Stimulated activated CD8-positive, alpha-beta memory T cell treated with anti-CD3 and anti-CD28 coated beads, Interleukin-15, amount 100 ng/mL, for 4 hours (primary cell): ENCODE measurements at regions not wholly inside any gene's neighbourhood (a gene's known extent, or its start where the extent isn't known, plus 50 kb on each side); places are given as distances from the start of the nearest gene placed in this dataset.
A peak's percentile ranks its signal among the peaks of the same experiment; 100 is the strongest.
"Not testable (repeated sequence)": the region's sequence is repeated elsewhere in the genome, so short reads cannot be mapped to it uniquely, and the experiment has no call there.

ENCODE experiments used
- DNase-seq, 2 donors: peaks; one replicate each; pipeline ENCODE4 v3.0.0-alpha.2; 2020; ENCODE audit warnings: low read depth in 2 of 2

- DNase-seq, result no peak
Measured at GRCh38 chr5:36481454-36482120, 124.8 kb upstream of the SLC1A3 start.

- no peak for DNase-seq
Measured at GRCh38 chr5:36482812-36483211, 123.6 kb upstream of the SLC1A3 start.

DNA sequence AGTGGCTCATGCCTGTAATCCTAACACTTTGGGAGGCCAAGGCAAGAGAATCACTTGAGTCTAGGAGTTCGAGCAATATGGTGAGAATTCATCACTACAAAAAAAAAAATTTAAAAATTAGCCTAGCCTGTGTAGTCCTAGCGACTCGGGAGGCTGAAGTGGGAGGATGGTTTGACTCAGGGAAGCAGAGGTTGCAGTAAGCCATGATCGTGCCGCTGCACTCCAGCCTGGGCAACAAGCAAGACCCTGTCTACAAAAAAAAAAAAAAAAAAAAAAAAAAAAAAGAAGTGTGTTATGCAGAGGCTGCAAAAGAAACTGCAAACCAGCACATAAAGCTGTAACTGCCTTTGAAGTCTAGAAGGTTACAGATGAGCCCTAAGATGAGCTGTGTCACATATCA, 116.9 kb upstream of the SLC1A3 start:
- DNase-seq, result no peak

GRCh38 chr5:36491856-36492255, 114.5 kb upstream of the SLC1A3 start:
- DNase-seq, result no peak

- DNase-seq, result no peak
Measured at GRCh38 chr5:36492984-36493654, 113.3 kb upstream of the SLC1A3 start.

- DNase-seq, result no peak
Measured at GRCh38 chr5:36494028-36494427, 112.4 kb upstream of the SLC1A3 start.

DNA sequence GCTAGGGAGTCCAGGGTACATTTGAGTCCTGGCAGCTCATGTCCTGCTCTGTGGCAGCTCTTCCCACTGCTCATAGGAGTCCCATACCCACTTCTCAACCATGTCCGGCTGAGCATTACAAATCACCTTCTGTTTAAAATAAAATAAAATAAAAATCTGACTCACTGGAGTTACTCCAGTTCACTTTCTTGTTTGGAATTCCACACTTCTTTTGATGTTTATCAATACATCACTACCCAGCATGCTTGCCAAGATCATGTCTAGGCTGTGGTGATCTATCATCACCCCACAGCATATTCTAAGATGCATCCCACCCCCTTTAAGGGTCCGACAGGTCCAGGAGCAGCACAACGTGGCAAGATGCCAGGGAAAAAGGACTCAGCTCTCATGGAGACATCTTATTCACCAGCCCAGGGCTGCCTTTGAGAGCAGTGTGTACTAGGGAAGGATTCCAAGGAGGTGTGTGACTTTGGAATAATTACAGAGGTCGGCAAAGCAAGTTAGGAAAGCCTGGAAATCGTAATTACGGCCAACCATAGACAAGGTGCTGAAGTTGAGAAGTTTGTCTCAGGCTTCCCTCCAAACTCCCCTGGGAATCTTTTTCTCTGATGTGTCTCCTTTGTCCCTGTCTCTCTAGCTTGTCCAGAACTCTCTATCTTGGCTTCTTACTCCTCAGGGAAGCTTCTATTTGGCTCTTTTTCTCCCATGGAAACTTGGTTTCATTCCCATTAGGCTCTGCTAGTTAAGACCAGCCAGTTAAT, 111.4 kb upstream of the SLC1A3 start:
- DNase-seq, result no peak

GRCh38 chr5:36495611-36496010, 110.8 kb upstream of the SLC1A3 start:
- DNase-seq, result no peak

- no peak for DNase-seq
Measured at GRCh38 chr5:36496471-36496870, 109.9 kb upstream of the SLC1A3 start.

DNA sequence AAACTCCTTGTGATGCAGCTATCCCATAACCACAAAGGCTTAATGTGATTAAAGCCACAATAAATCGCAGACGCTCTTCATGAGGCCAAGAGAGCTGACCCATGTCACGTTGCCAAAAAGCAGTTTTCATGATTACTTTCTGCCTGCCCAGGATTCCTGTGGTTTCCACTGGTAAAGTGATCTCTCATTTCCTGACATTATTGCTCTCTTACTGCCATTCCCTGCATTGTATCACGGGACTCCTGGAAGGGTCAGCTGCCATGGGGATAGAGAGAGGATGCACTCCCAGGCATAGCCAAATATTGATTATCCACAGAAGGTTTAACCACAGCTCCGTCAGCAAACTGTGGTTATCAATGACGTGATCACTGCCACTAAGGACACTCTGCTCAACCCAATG, 103.8 kb upstream of the SLC1A3 start:
- no peak for DNase-seq

DNA sequence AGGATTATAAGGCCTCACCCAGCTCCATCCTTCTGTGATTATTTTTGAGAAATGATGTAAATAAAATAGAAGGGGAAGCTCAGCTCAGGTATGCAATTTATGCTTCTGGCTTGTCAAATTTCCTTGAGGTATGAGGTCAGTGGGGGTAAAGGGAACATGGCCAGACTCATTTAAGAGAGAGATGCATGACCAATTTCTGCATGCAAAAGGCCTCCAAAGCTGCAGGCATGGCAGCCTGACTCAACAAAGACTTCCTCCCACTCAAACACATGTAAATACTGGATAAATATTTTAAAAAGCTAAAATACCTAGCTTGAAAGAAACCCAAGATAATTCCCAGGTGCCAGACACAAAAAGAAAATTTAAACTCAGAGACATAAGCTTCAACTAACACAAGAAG, 101.4 kb upstream of the SLC1A3 start:
- DNase-seq, result no peak

GRCh38 chr5:36507332-36507952, 99.0 kb upstream of the SLC1A3 start:
- peak; percentile 15 to 32 for DNase-seq

DNA sequence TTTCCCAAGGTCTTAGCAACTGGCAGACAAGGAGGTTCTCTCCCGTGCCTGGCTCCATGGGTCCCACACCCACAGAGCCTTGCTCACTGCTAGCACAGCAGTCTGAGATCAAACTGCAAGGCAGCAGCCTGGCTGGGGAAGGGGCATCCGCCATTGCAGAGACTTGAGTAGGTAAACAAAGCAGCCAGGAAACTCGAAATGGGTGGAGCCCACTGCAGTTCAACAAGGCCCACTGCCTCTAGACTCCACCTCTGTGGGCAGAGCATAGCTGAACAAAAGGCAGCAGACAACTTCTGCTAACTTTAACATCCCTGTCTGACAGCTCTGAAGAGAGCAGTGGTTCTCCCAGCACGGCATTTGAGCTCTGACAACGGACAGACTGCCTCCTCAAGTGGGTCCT, 98.1 kb upstream of the SLC1A3 start:
- not testable (repeated sequence) for DNase-seq

DNA sequence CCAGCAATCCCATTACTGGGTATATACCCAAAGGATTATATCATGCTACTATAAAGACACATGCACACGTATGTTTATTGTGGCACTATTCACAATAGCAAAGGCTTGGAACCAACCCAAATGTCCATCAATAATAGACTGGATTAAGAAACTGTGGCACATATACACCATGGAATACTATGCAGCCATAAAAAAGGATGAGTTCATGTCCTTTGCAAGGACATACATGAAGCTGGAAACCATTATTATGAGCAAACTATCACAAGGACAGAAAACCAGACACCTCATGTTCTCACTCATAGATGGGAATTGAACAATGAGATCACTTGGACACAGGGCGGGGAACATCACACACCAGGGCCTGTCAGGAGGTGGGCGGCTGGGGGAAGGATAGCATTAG, 92.8 kb upstream of the SLC1A3 start:
- not testable (repeated sequence) for DNase-seq

- no peak for DNase-seq
Measured at GRCh38 chr5:36519881-36520280, 86.5 kb upstream of the SLC1A3 start.

GRCh38 chr5:36521219-36521618, 85.2 kb upstream of the SLC1A3 start:
- DNase-seq, result no peak

DNA sequence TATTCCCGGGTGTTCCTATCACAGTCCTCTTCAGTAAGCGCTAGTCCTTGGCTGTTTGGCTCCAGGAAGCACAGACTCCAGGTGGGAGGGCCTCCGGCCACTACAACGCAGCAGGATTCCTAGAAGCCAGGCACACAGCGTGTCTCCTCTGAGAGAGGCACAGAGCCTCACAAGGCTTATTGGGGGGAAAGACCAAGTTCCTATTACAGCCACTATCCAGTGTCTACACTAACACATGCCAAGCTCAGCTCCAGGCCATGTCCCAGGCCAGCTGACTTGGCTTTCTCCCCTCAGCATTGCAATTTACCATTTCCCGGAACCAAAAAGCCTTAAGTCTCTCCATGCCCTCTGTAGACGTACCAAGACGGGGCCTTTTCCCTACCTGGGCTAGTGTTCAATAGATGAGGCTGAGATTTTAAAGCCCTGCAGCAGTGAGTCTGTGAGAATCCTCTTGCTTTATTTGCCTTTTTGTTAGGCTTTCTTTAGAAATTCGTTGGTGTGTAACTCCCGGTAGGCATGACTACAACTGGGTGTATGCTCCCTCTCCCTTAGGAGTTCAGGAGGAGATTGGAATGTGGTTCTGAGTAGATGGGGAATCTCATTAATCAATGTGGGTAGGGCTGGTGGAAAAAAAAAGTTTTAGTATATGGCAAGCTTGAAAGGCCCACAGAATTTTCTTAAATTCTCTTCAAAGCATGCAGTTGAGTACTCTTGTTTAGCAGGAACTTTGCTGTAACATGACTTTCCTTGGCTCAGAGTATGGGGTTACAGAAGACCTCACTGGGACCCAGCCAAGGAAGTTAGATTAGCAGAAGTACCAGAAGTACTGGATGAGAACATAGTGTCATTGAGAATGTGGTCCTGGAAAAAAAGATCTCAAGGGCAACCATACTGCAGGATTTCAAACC, 84.3 kb upstream of the SLC1A3 start:
- DNase-seq, result no peak

- DNase-seq, result no peak
Measured at GRCh38 chr5:36522746-36523065, 83.7 kb upstream of the SLC1A3 start.

GRCh38 chr5:36523450-36523849, 83.0 kb upstream of the SLC1A3 start:
- DNase-seq, result no peak

DNA sequence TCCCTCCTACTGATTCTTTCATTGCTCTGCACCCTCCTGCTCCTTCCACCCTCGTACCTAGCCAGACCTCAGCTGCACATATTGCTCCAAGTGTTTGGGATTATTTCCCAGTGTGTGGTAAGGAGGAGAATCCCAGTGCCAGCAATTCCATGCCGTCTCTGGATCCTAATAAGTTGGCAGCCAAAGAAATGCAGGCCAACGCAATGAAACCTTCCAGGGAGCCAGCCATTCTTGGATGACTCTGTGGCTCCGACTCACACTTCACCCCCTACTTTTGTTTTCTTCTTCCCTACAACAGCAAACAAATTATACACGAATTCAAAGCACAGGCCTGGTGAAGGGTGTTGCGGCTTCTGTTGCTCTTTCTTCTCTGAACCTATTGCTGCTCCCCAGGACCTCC, 82.5 kb upstream of the SLC1A3 start:
- no peak for DNase-seq

DNA sequence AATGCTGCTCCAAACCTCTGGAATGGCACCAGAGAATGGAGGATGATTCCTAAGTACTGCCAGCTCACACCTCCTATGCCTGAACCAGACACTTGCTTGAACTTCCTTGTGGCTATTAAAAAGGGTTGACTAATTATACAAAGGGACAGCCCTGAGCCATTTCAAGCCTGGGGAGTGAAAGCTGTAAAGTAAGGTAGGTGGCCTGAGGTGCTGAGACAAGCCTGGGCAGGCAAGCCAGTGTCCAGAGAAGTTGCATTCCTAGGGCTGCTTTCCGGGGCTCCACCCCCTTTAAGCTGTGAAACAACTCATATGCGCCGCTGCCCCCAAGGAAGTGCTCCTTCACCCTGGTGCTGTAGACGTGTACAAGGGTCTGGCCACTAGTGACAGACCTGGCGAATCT, 79.9 kb upstream of the SLC1A3 start:
- no peak for DNase-seq

- no peak for DNase-seq
Measured at GRCh38 chr5:36528588-36528987, 77.8 kb upstream of the SLC1A3 start.
